ENCODE measurements at regions not wholly inside any gene's neighbourhood (a gene's known extent, or its start where the extent isn't known, plus 50 kb on each side); places are given as distances from the start of the nearest gene placed in this dataset.
A peak's percentile ranks its signal among the peaks of the same experiment; 100 is the strongest.

DNA sequence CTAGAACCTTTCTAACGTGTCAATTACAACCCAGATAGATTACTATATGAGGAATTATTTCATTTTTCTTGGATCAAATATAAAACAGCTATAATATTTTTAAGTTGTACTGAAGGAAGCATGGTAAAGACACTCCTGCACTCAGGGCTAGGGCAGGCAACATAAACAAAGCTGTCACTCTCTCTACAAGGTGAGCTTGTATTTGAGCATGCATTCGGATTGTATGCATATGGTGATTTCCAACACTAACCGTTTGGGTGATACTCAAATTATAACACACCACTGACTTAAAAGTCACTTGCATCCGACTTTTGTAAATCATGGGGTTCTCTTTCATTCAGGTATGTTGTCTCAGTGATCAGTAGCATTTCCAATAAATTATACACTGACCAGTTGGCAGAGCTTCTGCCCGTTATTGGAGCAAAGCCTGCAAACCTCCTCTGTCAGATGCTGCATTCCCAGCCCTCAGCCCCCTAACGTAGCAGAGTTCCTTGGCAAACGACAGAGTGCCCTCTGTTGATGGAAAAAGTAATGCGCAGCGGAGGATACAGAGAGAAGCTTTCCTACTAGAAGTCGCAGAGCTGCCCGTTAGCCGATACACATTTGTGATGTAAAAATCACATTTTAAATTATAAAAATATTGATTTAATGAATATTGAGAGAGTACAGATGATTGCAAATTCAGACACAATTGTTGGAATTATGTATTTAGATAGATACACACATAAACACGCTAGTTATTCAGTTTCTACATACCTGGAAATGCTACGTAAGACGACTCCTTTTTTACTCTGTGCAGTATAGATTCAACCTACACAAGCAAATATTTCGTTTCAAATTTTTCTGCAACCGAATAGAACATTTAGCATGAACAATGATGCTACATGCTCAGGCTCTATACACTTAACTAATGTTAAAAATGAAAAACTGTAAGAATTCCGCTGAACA is 173.9 kb upstream of the SP4 start:
- no peak for DNase-seq

- DNase-seq = no peak
Observed at GRCh38 chr7:21256310-21256877, 171.5 kb upstream of the SP4 start.

GRCh38 chr7:21260939-21261338 is 166.9 kb upstream of the SP4 start:
- DNase-seq = no peak

- DNase-seq = peak; percentile 13
Observed at GRCh38 chr7:21261627-21262594, 166.0 kb upstream of the SP4 start.

DNA sequence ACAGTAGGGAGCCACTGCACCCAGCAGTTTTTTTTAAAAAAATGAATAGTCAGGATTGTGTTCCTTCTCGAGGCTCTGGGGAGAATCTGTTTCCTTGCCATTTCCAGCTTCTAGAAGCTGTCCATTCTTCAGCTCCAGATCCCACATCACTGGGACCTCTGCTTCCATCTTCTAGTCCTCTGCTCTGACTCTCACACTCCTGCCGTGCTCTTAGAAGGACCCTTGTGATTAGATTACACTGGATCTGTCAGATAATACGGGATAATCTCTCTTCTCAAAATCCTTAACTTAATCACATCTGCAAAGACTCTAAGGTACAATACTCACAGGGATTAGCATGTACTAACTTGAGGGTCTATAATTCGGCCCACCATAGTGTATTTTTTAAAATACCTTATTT is 158.9 kb upstream of the SP4 start:
- DNase-seq = no peak

DNA sequence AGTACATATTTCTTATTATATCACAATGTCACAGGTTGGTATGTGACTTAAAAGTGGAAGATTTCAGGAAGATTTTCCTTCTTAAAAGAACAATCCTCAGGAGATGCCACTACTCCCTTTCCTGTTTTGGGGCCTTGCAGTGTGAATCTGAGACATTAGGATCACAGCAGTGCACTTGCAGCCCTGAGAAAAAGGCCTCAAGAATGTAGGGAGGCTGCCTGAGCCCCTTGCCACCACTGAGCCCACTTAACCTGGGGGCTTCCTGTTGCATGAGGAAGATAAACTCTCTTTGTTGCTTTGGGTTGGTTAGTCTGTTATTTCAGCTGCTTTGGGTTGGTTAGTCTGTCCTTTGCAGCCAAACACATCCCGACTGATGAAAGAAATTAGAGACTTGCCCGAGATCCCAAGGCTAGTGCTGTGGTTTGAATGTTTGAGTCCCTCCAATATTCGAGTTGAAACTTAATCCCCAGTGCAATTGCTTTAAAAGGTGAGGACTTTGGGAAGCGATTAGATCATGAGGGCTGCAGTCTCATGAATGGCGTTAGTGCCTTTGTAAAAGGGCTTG is 151.3 kb upstream of the SP4 start:
- DNase-seq = no peak

DNA sequence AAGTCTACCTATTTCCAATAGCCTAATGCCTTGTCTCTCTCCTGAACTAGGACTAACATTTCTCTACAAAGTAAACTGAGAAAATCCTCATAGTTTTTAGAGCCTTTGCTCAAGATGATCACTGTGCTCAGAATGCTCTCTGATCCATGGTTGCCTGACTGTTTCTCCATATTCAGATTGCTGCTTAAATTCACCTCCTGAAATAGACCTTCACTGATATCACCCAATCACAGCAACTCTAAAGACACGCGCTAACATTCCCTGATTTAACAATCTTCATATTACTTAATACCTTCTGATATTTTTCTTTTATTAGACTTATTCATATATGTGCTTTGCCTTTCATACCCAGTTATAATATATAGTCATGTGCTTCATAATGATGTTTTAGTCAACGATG is 148.9 kb upstream of the SP4 start:
- DNase-seq = no peak

GRCh38 chr7:21281193-21281592 is 146.7 kb upstream of the SP4 start:
- no peak for DNase-seq

GRCh38 chr7:21293771-21294170 is 134.1 kb upstream of the SP4 start:
- DNase-seq = no peak

DNA sequence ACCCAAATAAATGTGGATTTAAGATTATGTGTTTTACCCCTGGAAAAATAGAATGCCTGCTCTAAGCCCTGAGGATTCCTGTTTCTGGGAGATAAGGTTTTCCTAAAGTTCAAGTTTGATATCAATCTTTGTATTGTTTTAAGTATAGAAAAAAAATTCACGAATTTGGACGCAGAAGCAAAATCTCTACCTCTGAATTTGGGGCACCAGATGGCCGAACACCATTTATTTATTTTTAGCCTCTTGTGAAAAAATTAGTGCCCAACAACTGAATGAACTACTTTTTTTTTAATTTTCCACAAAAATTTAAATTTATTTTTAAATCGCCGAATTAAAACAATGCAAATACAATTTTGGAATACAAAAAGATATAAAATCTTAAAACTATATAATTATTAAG is 128.1 kb upstream of the SP4 start:
- no peak for DNase-seq

DNA sequence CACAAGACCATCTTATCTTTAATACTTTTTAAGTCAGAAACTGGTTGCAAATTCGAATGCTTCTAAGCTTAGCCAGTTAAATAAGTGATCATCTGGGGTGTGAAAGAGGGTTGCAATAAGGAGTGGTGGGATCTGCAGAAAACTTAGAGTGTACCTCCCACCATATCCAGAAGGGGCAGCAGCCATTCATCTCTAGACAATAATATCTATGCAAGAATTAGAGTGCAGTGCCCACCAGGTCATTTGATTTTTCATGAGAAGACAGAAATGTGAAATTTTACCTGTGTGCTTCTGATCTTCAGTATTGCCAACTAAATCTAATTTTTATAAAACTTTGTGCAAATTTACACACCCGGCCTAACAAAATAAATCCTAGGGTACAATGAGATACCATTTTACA is 127.2 kb upstream of the SP4 start:
- DNase-seq = no peak

DNA sequence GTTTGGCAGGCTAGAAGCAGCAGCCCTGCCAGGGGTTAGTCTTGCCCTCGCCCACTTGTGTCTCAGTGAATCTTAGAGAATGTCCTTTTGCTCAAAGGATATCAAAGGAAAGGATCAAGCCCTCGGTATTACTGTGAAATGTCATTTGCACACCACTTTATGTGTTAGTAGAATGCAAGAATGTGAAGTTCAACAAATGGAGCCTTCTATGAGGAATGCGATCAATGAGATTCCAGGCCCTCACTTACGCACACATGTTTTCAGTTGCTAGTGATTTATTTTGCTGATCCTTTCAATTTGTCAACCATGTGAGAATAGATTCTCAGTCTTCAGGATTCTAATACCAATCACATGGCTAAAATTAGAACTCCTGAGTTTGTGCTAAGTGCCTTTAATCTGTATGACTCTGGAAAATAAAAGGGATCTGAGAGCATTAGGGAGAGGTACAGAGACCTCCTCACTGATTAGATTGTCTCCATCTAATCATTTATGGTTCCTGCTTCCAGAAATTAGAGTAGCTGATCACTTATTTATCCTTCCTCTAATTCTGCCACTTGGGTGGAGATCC is 123.0 kb upstream of the SP4 start:
- no peak for DNase-seq

DNA sequence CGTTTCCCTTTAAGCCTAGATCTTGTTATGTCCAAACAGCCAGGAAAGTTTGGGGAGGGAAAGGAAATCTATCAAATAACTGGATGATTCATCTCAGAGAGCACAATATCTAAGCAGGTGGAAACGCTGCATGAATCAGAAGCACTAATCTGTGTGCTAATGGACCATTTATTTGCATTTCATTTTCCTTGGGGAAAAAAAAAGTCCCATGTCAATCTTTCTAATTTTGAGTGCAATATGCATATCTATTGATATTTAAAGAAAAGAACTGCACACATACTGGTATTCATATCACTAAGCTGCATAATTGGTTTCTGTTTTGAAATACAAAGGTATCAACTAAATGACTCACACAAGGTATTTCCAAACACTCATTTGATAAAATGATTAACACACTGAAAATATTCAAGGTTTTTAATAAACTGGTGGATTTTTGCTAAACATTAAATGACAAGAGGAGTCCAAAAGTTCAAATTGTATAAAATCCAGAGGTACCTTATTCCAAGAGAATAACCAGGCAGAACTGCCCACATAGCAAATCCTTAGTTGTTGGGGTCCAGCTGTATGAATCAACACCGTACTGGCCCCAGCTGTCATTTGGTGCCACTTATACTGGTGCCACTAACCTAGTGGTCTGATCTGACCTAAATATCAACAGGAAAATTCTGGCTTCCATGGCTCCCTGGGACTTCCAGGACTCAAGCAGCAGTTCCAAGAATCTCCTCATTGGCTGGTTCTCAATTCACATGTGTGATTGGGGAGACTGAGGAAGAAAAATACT is 122.2 kb upstream of the SP4 start:
- DNase-seq = no peak

DNA sequence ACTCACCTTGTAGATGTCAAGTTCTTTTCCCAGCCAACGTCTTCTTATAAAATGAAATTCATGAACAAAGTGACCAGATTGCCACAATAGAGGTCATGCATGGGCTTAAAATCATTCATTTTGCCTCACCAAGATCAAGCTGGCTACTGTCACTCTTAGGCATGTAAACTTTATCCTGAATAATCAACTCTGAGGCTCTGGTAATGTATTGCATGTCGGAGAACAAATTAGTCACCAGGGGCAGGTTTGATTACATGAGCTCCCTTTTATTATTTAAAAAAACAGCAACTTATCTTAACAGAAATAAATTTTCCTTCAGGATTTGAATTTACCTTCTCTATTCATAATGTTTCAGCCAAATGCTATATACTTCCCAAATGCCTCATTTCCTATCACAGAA is 112.9 kb upstream of the SP4 start:
- no peak for DNase-seq

DNA sequence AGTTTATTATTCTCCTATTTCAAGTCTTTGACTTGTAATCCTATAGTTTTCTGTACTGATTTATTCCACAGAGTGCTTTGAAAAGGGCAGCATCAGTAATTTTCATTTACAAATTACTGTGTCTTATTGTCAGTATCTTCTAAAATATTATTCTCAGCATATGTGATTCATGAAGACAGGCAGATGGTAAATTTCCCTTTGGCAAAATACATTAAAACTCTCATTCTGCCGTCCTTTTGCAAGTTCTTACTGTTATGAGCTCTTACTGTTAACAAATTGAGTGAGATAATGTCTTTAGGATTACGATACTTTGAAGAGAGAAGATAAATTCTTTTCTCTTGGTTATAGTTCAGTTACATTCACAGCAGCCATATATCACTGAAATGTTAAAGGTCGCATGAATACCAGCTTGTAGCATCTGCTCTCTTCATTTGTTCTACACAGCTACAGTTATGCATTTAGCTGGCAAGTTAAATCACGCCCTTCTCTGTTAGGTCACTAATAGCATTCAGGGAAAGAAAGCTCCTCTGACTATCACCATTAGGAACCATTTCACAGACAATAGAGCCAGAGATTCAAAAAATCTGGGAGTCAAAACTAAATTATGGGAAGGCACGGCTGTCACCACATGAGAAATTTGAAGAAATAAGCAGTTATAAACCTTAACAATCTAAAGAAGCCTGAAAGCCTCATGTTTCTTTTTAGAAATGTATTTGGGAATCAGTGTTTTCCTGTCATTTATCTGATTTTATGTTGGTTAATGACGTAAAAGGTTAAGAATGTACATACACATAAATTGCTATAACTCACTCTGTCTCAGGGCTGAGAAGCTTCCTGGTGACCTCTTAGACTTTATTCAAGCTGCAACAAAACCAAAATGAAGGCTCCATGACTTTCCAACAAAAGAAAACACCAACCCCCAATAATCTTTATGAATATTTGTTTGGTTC is 109.6 kb upstream of the SP4 start:
- no peak for DNase-seq

DNA sequence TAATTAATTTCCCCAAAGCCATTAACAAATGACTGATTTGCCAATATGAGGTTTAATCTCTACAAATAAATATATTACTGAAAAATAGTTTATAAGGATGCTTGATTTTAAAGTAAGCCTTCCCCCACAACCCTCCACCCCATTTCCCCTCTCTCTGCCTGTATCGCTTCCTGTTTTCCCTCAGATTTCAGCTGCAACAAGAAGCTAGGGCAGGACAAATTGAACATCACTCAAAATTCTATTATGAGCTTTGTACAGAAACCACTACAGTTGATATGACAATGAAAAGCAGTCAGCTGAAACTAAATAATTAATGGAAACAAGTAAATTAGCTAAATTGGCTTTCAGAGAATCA is 109.0 kb upstream of the SP4 start:
- DNase-seq = no peak

DNA sequence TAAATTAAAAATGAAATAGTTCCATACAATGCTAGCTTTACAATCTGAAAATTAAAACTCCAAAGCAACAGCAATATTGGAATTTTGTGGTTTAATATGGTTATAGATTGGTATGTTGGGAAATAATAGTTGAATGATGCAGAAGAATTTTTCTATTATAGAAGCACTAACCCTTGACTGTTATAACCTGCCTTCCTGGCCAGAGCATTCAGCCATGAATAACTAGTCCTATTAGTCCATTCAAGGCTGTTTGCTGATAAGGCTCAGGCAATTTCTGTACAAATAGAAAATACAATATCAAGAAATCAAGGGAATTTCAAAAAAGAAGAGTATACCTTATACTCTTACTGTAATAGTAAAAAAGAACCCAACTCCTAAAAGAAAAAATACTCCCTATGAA is 101.6 kb upstream of the SP4 start:
- DNase-seq = no peak

GRCh38 chr7:21326921-21327320 is 101.0 kb upstream of the SP4 start:
- DNase-seq = no peak

DNA sequence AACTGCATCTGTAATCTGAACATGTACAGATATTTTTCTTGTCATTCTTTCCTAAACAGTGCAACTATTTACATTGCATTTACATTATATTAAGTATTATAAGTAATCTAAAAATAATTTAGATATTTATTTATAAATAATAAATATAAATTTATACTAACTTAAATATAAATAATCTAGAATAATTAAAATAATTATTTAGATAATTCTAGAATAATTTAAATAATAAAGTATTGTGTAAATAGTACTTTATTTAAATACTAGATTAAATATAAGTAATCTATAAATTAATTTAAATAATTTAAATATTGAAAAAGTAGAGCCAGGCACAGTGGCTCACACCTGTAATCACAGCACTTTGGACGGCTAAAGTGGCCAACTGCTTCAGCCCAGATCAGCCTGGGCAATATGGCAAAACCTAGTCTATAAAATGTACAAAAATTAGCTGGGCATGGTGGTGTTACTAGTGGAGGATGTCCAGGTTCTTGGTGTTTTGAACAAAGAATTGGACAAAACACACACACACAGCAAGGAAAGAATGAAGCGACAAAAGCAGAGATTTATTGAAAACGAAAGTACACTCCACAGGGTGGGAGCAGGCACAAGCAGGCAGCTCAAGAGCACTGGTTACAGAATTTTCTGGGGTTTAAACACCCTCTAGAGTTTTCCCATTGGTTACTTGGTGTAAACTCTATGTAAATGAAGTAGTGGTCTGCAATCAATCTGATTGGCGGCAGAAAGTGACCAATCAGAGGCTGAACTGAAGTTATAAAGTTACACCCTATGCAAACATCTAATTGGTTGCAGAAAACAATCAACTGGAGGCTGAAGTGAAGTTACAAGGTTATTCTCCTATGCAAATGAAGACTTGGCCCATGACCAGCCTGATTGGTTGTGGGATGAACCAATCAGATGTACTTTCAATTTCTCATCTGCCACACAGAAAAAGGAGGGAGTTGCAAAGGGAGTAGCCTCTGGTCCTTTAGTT is 100.2 kb upstream of the SP4 start:
- no peak for DNase-seq
